Astrocyte of the hippocampus (primary cell): ENCODE measurements at regions not wholly inside any gene's neighbourhood (a gene's known extent, or its start where the extent isn't known, plus 50 kb on each side); places are given as distances from the start of the nearest gene placed in this dataset.

Source experiments
- DNase-seq: peaks from one replicate; pipeline ENCODE4 v3.0.0; 2011; ENCODE audit warnings: low read depth, low spot score

GRCh38 chr21:43332861-43333297, 94.1 kb downstream of the SIK1 start:
- no peak for DNase-seq

- peak; percentile 90 for DNase-seq
Measured at GRCh38 chr21:43331962-43332828, 94.7 kb downstream of the SIK1 start.

- no peak for DNase-seq
Measured at GRCh38 chr21:43331111-43331961, 95.6 kb downstream of the SIK1 start.

- no peak for DNase-seq
Measured at GRCh38 chr21:43330306-43330881, 96.5 kb downstream of the SIK1 start.

- DNase-seq: no peak
Measured at GRCh38 chr21:43329711-43330269, 97.1 kb downstream of the SIK1 start.

- no peak for DNase-seq
Measured at GRCh38 chr21:43328958-43329691, 97.8 kb downstream of the SIK1 start.

GRCh38 chr21:43328185-43328957, 98.6 kb downstream of the SIK1 start:
- DNase-seq: no peak

- no peak for DNase-seq
Measured at GRCh38 chr21:43325968-43326715, 100.8 kb downstream of the SIK1 start.

- DNase-seq: no peak
Measured at GRCh38 chr21:43325036-43325435, 101.9 kb downstream of the SIK1 start.

- no peak for DNase-seq
Measured at GRCh38 chr21:43324596-43324995, 102.3 kb downstream of the SIK1 start.

- peak; percentile 76 for DNase-seq
Measured at GRCh38 chr21:43323244-43324005, 103.5 kb downstream of the SIK1 start.

- DNase-seq: peak; percentile 33
Measured at GRCh38 chr21:43322805-43323204, 104.1 kb downstream of the SIK1 start.

GRCh38 chr21:43322311-43322710, 104.6 kb downstream of the SIK1 start:
- DNase-seq: no peak

GRCh38 chr21:43321611-43322010, 105.3 kb downstream of the SIK1 start:
- no peak for DNase-seq

GRCh38 chr21:43321111-43321510, 105.8 kb downstream of the SIK1 start:
- DNase-seq: no peak

GRCh38 chr21:43320526-43320925, 106.4 kb downstream of the SIK1 start:
- no peak for DNase-seq

GRCh38 chr21:43318841-43319781, 107.8 kb downstream of the SIK1 start:
- peak; percentile 66 for DNase-seq

- no peak for DNase-seq
Measured at GRCh38 chr21:43318368-43318767, 108.6 kb downstream of the SIK1 start.
